ENCODE measurements at regions not wholly inside any gene's neighbourhood (a gene's known extent, or its start where the extent isn't known, plus 50 kb on each side); places are given as distances from the start of the nearest gene placed in this dataset.

DNA sequence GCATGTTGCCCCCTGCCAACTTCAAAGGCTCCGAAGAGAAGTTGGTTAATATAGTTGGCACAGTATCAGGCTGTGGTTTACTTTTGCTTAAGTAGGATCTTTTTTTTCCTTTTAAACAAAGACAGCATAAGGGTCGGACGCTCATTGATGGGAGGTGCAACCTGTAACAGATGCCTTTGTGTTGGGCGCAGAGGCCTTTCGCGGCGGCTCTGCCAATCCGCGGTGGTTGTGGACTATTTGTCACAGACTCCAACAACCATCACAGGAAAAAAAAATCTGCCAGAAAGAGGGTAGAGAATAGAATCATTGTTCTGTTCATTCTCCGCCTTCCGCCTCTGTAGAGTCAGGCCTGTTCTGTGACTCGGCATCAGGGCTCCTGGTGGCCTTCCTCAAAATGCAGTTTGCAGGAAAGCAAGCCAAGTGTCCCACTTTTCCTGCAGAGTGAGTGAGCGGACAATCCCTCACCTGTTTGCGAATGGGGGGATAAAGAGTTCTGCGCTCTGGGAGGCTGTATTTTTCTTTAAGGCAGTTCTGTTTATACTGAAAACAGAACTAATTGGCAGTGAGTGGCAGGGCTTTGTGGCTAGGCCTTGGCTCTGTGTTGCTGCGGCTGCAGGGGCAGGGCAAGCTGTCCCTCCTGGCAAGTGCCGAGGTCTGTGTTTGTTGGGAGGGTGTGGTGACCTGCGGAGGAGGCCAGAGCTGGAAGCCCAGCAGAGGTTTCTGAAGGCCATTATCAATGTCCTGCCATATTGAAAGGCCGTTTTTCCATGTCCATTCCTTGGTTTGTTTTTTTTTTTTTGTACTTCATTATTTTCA is 83.0 kb upstream of the PIWIL1 start (continued):
- TF ChIP-seq CTBP2 (IDR thresholded peaks at IDR 0.05; ENCODE audit: borderline replicate concordance, insufficient read depth, insufficient read length, low read length), result no peak
- TF ChIP-seq CHD7 (IDR thresholded peaks at IDR 0.05; ENCODE audit: insufficient replicate concordance, low read length), result no peak

Measured in H1 (cell line).